EH (cell line): ENCODE measurements at regions not wholly inside any gene's neighbourhood (a gene's known extent, or its start where the extent isn't known, plus 50 kb on each side); places are given as distances from the start of the nearest gene placed in this dataset.
A peak's percentile ranks its signal among the peaks of the same experiment; 100 is the strongest.
"Not testable (repeated sequence)": the region's sequence is repeated elsewhere in the genome, so short reads cannot be mapped to it uniquely, and the experiment has no call there.

Experiments used
- DNase-seq: peaks from one replicate; pipeline ENCODE4 v3.0.0-alpha.2; 2015; ENCODE audit warnings: low read depth

GRCh38 chr15:39029741-39030140 lies 465.1 kb upstream of the RASGRP1 start:
- no peak for DNase-seq

GRCh38 chr15:39030291-39031070 lies 465.9 kb upstream of the RASGRP1 start:
- peak; percentile 72 for DNase-seq

DNA sequence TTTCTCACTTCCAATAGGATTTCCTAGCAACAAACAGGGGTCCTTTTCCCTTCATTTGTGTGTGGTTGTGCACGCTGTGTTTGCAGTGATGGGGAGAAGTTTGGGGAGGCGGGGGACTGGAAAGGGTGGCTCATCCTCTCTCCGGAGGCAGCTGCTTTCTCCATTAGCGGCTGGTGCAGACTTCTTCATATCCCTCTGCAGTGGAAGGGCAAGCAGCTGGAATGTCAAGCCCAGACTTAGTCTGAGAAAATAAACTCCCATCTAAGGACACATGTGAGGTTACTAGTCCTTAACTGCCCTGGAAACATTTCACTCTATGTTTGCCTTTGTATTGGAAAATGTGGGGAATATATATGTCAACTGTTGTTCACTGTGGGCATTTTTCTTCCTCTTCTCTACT lies 467.0 kb upstream of the RASGRP1 start:
- DNase-seq: no peak

GRCh38 chr15:39034816-39035215 lies 470.2 kb upstream of the RASGRP1 start:
- peak; percentile 7 for DNase-seq

DNA sequence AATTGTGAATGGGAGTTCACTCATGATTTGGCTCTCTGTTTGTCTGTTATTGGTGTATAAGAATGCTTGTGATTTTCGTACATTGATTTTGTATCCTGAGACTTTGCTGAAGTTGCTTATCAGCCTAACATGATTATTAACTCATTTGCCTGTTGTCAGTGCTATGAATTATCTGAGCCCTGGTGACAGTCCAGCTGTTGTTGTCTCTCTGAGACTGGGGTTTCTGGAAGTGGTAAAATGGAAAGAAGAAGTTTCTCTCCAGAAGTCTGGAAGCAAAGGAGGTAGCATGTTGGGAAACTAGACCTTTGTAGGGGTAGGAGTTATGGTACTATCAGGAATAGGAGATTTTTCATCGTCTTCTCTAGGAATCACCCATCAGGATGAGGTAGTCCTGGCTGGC lies 473.0 kb upstream of the RASGRP1 start:
- not testable (repeated sequence) for DNase-seq

GRCh38 chr15:39040861-39041260 lies 476.2 kb upstream of the RASGRP1 start:
- DNase-seq: no peak

- DNase-seq: peak; percentile 18
Observed at GRCh38 chr15:39041979-39042495, 477.4 kb upstream of the RASGRP1 start.

DNA sequence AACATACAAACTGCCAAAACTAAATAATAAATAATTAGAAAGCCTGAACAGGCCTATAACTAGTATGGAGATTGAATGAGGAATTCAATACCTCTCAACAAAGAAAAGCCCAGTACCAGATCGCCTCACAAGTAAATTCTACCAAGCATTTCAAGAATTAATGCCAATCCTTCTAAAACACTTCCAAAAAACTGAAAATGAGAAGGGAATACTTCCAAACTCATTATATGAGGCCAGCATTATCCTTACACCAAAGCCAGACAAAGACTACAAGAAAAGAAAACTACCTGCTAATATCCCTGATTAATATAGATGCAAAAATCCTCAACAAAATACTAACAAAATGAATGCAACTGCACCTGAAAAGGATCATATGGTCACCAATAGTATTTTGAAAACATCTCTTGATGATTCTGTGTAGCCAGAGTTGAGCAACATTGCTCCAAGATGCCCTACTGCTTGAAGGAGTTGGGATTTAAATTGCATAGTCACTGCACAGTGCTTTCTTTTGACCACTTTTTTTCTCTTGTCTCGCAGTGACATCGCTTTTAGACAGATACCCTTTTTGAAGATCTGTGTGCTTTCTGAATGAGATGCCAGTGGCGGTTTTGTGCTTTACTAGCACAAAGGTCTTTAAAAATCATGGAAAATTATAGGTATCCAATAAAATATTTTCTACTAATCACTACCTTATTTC lies 487.2 kb upstream of the RASGRP1 start:
- DNase-seq: no peak

- no peak for DNase-seq
Observed at GRCh38 chr15:39052323-39052705, 487.7 kb upstream of the RASGRP1 start.

GRCh38 chr15:39053480-39053879 lies 488.9 kb upstream of the RASGRP1 start:
- DNase-seq: no peak

- no peak for DNase-seq
Observed at GRCh38 chr15:39054128-39054732, 489.6 kb upstream of the RASGRP1 start.

GRCh38 chr15:39056357-39056756 lies 491.7 kb upstream of the RASGRP1 start:
- DNase-seq: peak; percentile 7

GRCh38 chr15:39058351-39059131 lies 493.9 kb upstream of the RASGRP1 start:
- no peak for DNase-seq

DNA sequence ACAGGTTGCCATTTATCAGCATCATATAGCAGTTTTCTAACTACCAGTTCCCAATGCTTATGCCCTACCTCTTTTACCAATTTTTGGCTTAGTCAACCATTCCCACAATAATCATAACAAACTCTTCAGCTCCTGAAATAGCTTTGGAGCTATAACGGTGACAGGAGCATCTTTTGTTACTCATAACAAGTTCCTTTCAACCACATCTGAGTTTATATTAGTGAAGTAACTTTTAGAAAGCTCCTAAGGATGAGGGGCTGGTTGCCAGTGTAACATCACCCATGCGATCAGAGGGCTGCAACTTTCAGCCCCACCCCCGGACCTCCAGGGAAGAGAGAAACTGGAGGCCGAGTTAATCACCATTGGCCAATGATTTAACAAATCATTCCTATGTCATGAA lies 495.3 kb upstream of the RASGRP1 start:
- DNase-seq: no peak

- DNase-seq: no peak
Observed at GRCh38 chr15:39061952-39062464, 497.4 kb upstream of the RASGRP1 start.

GRCh38 chr15:39066677-39067076 lies 502.1 kb upstream of the RASGRP1 start:
- no peak for DNase-seq

GRCh38 chr15:39074341-39074985 lies 506.4 kb upstream of the THBS1 start:
- no peak for DNase-seq

GRCh38 chr15:39075311-39075710 lies 505.6 kb upstream of the THBS1 start:
- DNase-seq: peak; percentile 81

DNA sequence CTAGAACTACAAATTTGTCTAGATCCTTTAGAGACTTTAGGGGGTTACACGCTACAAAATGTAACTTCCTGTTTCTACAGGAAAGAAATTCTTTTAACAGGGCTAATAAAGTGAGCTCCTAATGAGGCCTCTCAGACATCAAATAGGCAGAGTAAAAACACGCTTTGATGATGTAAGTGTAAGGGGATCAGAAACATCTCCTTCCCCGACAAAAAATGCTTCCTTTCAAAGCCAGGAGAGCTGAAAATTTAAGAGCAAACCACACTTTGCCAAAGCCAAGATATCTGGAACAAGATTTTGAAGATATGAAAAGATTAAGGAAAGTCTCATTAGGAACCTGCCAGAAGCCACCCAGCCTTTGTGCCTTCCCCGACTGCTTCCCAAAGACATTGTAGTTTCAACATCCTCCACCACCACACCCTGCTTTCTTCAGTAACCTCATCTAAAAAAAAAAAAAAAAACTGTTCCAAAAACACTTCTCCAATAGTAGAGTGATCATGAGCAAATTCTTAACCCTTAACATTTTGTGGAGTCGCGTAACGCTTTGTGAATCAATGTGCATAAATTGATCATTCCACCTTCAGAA lies 505.0 kb upstream of the THBS1 start:
- DNase-seq: peak; percentile 64

DNA sequence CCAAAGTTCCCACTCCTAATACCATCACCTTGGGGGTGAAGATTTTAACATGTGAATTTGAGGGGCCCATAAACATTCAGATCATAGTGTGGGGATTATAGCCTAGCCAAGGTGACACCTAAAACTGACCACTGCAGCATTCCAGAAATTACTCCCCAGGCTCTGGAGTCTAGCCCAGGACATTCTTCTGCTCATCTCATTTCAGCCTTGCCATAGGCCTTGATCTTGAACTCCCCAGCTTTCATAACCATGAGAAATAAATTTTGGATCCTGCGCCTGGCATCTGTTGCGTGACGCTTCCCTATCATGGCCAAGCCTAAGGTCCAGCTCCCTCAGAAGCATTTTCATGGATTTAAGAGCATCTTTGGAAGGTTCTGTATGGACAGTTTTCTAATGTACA lies 502.9 kb upstream of the THBS1 start:
- peak; percentile 76 for DNase-seq

DNA sequence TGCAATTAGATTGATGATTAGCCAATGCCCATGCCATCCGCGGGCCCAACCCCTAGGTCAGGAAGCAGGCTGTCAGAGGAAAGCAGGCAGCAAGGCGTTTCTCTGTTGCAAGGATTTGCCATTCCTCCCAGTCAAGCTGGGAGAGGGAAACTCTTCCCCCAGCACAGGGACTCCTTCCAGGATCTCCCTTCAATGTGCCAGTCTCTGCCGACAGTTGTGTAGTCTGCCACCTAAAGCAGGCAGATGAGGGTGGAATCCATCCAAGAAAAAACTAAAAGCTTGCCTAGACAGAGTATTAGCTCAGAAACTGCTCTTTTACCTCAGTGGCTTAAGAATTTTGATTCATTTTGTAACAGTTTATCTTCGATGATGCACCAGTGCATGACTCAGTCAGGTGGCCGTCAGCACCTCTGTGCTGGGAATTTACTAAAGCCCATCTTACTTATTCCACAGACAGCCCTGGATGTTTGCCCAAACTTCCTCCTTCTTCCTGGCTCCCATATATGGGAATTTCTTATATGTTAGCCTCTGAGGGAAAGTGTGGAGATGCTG lies 501.5 kb upstream of the THBS1 start:
- peak; percentile 87 for DNase-seq
